ENCODE measurements at regions not wholly inside any gene's neighbourhood (a gene's known extent, or its start where the extent isn't known, plus 50 kb on each side); places are given as distances from the start of the nearest gene placed in this dataset.
"Not testable (repeated sequence)": the region's sequence is repeated elsewhere in the genome, so short reads cannot be mapped to it uniquely, and the experiment has no call there.

GRCh38 chr16:32039919-32040318 lies 166.3 kb downstream of the ZNF267 start:
- TF ChIP-seq CTCF, POLR2A (IDR thresholded peaks at IDR 0.05): not testable (repeated sequence)

Data from breast epithelium (tissue), 3 donors.